ENCODE measurements at regions not wholly inside any gene's neighbourhood (a gene's known extent, or its start where the extent isn't known, plus 50 kb on each side); places are given as distances from the start of the nearest gene placed in this dataset.
A peak's percentile ranks its signal among the peaks of the same experiment; 100 is the strongest.

- no peak for DNase-seq (ENCODE audit: low read depth in 2 of 2)
These were observed 208.4 kb upstream of the TLE3 start for GRCh38 chr15:70306081-70306480.

- no peak for DNase-seq (ENCODE audit: low read depth in 2 of 2)
These were observed 206.3 kb upstream of the TLE3 start for GRCh38 chr15:70303981-70304380.

- DNase-seq (ENCODE audit: low read depth in 2 of 2): no peak
These were observed 204.6 kb upstream of the TLE3 start for GRCh38 chr15:70302360-70302759.

- DNase-seq (ENCODE audit: low read depth in 2 of 2): no peak
These were observed 203.7 kb upstream of the TLE3 start for GRCh38 chr15:70301396-70301795.

- DNase-seq (ENCODE audit: low read depth in 2 of 2): peak; percentile 47 to 60
These were observed 202.5 kb upstream of the TLE3 start for GRCh38 chr15:70299931-70300869.

- no peak for DNase-seq (ENCODE audit: low read depth in 2 of 2)
These were observed 199.8 kb upstream of the TLE3 start for GRCh38 chr15:70297465-70298058.

GRCh38 chr15:70294731-70295305, 197.1 kb upstream of the TLE3 start:
- no peak for DNase-seq (ENCODE audit: low read depth in 2 of 2)

GRCh38 chr15:70293591-70294470, 196.1 kb upstream of the TLE3 start:
- no peak for DNase-seq (ENCODE audit: low read depth in 2 of 2)

- no peak for DNase-seq (ENCODE audit: low read depth in 2 of 2)
These were observed 195.4 kb upstream of the TLE3 start for GRCh38 chr15:70293138-70293537.

GRCh38 chr15:70292076-70292760, 194.5 kb upstream of the TLE3 start:
- DNase-seq (ENCODE audit: low read depth in 2 of 2): no peak

GRCh38 chr15:70291305-70292075, 193.8 kb upstream of the TLE3 start:
- DNase-seq (ENCODE audit: low read depth in 2 of 2): no peak

GRCh38 chr15:70290708-70291107, 193.0 kb upstream of the TLE3 start:
- DNase-seq (ENCODE audit: low read depth in 2 of 2): no peak

- no peak for DNase-seq (ENCODE audit: low read depth in 2 of 2)
These were observed 191.7 kb upstream of the TLE3 start for GRCh38 chr15:70289191-70289955.

GRCh38 chr15:70286113-70286806, 188.5 kb upstream of the TLE3 start:
- DNase-seq (ENCODE audit: low read depth in 2 of 2): no peak

- DNase-seq (ENCODE audit: low read depth in 2 of 2): no peak
These were observed 186.9 kb upstream of the TLE3 start for GRCh38 chr15:70284438-70285214.

GRCh38 chr15:70283511-70283910, 185.8 kb upstream of the TLE3 start:
- no peak for DNase-seq (ENCODE audit: low read depth in 2 of 2)

GRCh38 chr15:70281811-70282307, 184.1 kb upstream of the TLE3 start:
- DNase-seq (ENCODE audit: low read depth in 2 of 2): no peak

GRCh38 chr15:70281261-70281810, 183.6 kb upstream of the TLE3 start:
- no peak for DNase-seq (ENCODE audit: low read depth in 2 of 2)

Measured in stimulated activated CD4-positive, alpha-beta T cell treated with anti-CD3 and anti-CD28 coated beads, Interleukin-12 subunit alpha, Interleukin-12 subunit beta, amount 100 ng/mL, for 24 hours (primary cell).